ENCODE measurements at regions not wholly inside any gene's neighbourhood (a gene's known extent, or its start where the extent isn't known, plus 50 kb on each side); places are given as distances from the start of the nearest gene placed in this dataset.

DNA sequence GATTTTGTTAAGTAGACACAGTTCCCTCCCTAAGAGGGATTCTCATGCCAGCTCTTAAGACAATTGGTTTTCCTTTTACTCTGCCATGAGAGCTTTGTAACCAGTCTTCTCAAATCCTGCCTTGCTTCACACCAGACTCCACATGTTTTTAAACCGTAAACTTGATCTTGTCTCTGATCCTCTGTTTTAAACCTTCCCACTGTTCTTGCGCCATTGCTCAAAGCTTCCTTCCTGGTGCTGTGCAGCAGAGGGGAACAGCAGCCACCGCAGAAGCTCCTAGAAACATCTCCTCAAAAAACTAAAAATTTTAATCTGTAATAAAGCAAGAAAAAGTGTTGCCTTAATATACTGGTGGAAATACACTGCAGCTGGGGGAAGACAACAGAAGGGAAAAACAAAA lies 154.5 kb upstream of the SATB1 start:
- TF ChIP-seq, protein P1, sequence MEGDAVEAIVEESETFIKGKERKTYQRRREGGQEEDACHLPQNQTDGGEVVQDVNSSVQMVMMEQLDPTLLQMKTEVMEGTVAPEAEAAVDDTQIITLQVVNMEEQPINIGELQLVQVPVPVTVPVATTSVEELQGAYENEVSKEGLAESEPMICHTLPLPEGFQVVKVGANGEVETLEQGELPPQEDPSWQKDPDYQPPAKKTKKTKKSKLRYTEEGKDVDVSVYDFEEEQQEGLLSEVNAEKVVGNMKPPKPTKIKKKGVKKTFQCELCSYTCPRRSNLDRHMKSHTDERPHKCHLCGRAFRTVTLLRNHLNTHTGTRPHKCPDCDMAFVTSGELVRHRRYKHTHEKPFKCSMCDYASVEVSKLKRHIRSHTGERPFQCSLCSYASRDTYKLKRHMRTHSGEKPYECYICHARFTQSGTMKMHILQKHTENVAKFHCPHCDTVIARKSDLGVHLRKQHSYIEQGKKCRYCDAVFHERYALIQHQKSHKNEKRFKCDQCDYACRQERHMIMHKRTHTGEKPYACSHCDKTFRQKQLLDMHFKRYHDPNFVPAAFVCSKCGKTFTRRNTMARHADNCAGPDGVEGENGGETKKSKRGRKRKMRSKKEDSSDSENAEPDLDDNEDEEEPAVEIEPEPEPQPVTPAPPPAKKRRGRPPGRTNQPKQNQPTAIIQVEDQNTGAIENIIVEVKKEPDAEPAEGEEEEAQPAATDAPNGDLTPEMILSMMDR (IDR thresholded peaks at IDR 0.05; ENCODE audit: low read length) = no peak
- TF ChIP-seq EZH2 (IDR thresholded peaks at IDR 0.05; ENCODE audit: borderline replicate concordance, low read length) = no peak
